ENCODE measurements at regions not wholly inside any gene's neighbourhood (a gene's known extent, or its start where the extent isn't known, plus 50 kb on each side); places are given as distances from the start of the nearest gene placed in this dataset.

- no peak for TF ChIP-seq CTCF (IDR thresholded peaks at IDR 0.05)
- Histone ChIP-seq H3K4me3 (no peak overlapping the region), H3K27ac (no peak overlapping the region), H3K9me3 (no peaks in the 10 kb centered on the region), H3K27me3 (no peaks in the 10 kb centered on the region), H3K4me1 (no peaks in the 10 kb centered on the region), H3K36me3 (no peaks in the 10 kb centered on the region)
- DNase-seq (no peak), FAIRE-seq (no peak), ATAC-seq (no peak)
- 54 to 61% methylated on average over 6 of the region's 6 CpGs for WGBS, 2 donors
- intact Hi-C loops (cut with DNase I) = no loop called here
These were observed 475.6 kb upstream of the SOX5 start for GRCh38 chr12:24424889-24425600.

DNA sequence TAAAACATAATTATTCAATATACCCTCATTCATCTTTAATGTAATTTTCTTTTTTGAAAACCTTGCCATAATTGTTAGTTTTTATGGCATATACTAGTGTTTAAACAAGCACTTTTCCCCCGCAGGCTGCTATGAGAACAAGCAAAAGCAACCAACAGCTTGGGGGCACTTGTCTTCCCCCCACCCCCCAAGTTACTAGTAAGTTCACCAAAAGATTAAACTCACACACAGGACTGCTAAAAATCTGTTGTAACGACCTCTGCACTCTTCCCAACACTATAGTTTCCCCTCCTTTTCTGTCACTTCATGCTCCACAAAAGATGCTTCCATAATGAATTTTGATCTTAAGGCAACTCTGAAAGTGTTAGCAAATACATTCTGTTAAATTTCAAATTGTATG lies 474.9 kb upstream of the SOX5 start:
- DNase-seq = no peak
- TF ChIP-seq CTCF (IDR thresholded peaks at IDR 0.05) = no peak
- H3K27ac ChIP-seq = no peak overlapping the region
- H3K27me3 ChIP-seq = no peaks in the 10 kb centered on the region
- H3K4me3 ChIP-seq = no peak overlapping the region
- intact Hi-C loops (cut with DNase I) = no loop called here
- H3K36me3 ChIP-seq = no peaks in the 10 kb centered on the region
- 45 to 54% methylated on average over 2 of the region's 2 CpGs for WGBS, 2 donors
- H3K4me1 ChIP-seq = no peaks in the 10 kb centered on the region
- no peaks in the 10 kb centered on the region for H3K9me3 ChIP-seq
- FAIRE-seq = no peak
- no peak for ATAC-seq

DNA sequence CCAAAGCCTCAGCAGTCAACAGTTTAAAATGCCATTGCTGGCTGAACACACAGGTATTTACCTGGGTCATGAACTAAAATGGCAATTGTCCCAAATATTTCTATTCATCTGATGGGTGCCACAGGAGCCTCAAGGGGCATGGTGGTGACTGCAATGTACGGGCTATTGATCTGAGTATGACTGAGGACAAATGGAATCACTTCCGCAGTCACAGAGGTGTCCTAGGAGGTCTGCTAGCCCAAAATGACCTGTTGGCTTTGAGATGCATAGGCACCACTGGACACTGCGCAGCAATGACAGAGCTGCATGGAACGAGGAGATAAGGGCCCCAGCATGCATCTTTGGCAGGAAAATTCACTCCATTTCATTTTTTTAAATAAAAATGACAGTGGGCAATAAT lies 474.1 kb upstream of the SOX5 start:
- Histone ChIP-seq H3K27ac (no peak overlapping the region), H3K4me1 (no peaks in the 10 kb centered on the region), H3K4me3 (no peak overlapping the region), H3K27me3 (no peaks in the 10 kb centered on the region), H3K36me3 (no peaks in the 10 kb centered on the region), H3K9me3 (no peaks in the 10 kb centered on the region)
- TF ChIP-seq CTCF (IDR thresholded peaks at IDR 0.05) = no peak
- no peak for ATAC-seq
- FAIRE-seq = no peak
- DNase-seq = no peak
- intact Hi-C loops (cut with DNase I) = no loop called here
- 57 to 70% methylated on average over 4 of the region's 4 CpGs for WGBS, 2 donors

GRCh38 chr12:24421759-24422158 lies 472.3 kb upstream of the SOX5 start:
- intact Hi-C loops (cut with DNase I) = no loop called here
- FAIRE-seq (no peak), DNase-seq (no peak), ATAC-seq (no peak)
- Histone ChIP-seq H3K27me3 (no peaks in the 10 kb centered on the region), H3K27ac (no peak overlapping the region), H3K36me3 (no peaks in the 10 kb centered on the region), H3K9me3 (no peaks in the 10 kb centered on the region), H3K4me1 (no peaks in the 10 kb centered on the region), H3K4me3 (no peak overlapping the region)
- 39 to 42% methylated on average over 5 of the region's 5 CpGs for WGBS, 2 donors
- TF ChIP-seq CTCF (IDR thresholded peaks at IDR 0.05) = no peak

DNA sequence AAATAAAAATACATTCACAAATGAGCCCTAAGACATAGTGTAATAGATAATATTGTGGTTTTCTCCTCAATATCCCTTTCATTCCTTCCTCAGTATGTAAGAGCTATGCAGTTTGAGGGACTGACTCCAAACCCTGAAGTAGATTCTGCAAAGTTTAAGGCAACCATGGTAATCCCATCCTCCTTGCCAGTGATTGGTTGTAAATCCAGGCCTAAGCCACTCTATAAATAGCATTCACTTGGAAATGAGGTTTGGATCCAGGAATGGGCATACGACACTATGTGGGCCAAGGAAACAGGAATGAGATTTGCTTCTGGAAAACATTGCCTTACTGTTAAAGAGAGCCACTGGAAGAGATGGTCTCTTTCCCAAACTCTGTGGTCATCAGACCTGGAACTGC lies 468.7 kb upstream of the SOX5 start:
- FAIRE-seq = no peak
- ATAC-seq = no peak
- Histone ChIP-seq H3K9me3 (no peaks in the 10 kb centered on the region), H3K27ac (no peak overlapping the region), H3K4me3 (no peak overlapping the region), H3K4me1 (no peaks in the 10 kb centered on the region), H3K27me3 (no peaks in the 10 kb centered on the region), H3K36me3 (no peaks in the 10 kb centered on the region)
- WGBS, 2 donors = 58 to 70% methylated on average over 1 of the region's 1 CpG
- no peak for DNase-seq
- intact Hi-C loops (cut with DNase I) = no loop called here
- no peak for TF ChIP-seq CTCF (IDR thresholded peaks at IDR 0.05)

Measured in pancreas (tissue), 10 donors.